Peyer's patch (tissue), 4 donors: ENCODE measurements at regions not wholly inside any gene's neighbourhood (a gene's known extent, or its start where the extent isn't known, plus 50 kb on each side); places are given as distances from the start of the nearest gene placed in this dataset.

Source experiments
- POLR2A ChIP-seq, 2 donors: fragments of 450-650 bp; IDR thresholded peaks; one replicate each; pipeline ENCODE4 v1.5.1; 2017; ENCODE audit warnings: antibody characterized with exemption in 2 of 2, mild to moderate bottlenecking in 2 of 2, moderate library complexity in 2 of 2
- TF ChIP-seq, protein P1 (sequence below), 6 experiments: fragments of 450-650 bp in 4 of 6; fragments of 200-600 bp in 2 of 6; sonication (generic) in 1 of 6; IDR thresholded peaks; one replicate each; pipeline ENCODE4 v1.5.1; 2017 to 2019; ENCODE audit warnings: antibody characterized with exemption in 6 of 6, mild to moderate bottlenecking in 3 of 6, moderate library complexity in 1 of 6

DNA sequence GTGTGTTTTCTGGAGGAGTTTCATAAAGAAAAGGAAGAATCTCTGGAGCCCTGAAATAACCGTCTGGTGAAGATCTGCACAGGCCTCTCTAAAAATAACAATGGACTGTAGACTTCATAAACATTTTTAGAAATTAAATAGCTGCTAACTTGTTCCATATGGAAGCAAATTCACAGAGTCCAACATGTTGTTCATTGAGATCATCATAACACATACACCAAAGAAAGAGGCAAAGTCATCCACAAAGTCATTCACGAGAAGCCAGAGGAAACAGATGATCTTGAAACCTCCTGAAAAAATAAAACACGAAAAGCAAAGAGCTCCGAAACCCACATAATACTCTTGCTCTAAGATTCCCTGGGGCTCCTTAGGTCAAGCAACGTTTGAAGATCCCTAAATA is 347.8 kb downstream of the EFNA5 start:
- TF ChIP-seq POLR2A (IDR thresholded peaks at IDR 0.05) = no peak
- TF ChIP-seq, protein P1, sequence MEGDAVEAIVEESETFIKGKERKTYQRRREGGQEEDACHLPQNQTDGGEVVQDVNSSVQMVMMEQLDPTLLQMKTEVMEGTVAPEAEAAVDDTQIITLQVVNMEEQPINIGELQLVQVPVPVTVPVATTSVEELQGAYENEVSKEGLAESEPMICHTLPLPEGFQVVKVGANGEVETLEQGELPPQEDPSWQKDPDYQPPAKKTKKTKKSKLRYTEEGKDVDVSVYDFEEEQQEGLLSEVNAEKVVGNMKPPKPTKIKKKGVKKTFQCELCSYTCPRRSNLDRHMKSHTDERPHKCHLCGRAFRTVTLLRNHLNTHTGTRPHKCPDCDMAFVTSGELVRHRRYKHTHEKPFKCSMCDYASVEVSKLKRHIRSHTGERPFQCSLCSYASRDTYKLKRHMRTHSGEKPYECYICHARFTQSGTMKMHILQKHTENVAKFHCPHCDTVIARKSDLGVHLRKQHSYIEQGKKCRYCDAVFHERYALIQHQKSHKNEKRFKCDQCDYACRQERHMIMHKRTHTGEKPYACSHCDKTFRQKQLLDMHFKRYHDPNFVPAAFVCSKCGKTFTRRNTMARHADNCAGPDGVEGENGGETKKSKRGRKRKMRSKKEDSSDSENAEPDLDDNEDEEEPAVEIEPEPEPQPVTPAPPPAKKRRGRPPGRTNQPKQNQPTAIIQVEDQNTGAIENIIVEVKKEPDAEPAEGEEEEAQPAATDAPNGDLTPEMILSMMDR (IDR thresholded peaks at IDR 0.05) = no peak
